ENCODE measurements at regions not wholly inside any gene's neighbourhood (a gene's known extent, or its start where the extent isn't known, plus 50 kb on each side); places are given as distances from the start of the nearest gene placed in this dataset.

DNA sequence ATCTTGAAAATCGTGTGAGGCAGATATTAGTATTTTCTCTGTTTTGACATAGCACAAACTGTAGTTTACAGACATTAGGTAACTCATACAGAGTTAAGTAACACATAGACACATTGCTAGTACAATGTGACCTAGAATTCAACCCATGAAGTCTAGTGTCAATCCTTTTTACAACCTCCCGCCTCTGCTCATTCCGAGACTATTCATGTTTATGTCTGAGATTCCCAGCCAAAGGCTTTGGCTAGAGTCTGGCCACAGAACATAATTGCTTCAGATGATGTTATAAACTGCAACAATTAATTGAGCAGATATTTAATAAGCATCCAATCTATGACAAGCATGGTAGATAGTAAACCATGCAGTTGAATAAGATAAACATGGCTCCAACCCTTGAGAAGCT, 841.0 kb downstream of the STIM2 start:
- Histone ChIP-seq H3K4me3 (ENCODE audit: low read depth in 1 of 3, low read length in 3 of 3) (no peak overlapping the region), H3K27me3 (ENCODE audit: control insufficient read depth in 3 of 3, insufficient read depth in 3 of 3, low read length in 3 of 3) (no peaks in the 10 kb centered on the region), H3K4me1 (ENCODE audit: control insufficient read depth in 3 of 3, insufficient read depth in 2 of 3, low read depth in 1 of 3, low read length in 2 of 3) (no peaks in the 10 kb centered on the region), H3K9me3 (ENCODE audit: control insufficient read depth in 2 of 2, insufficient read depth in 1 of 2, low read depth in 1 of 2, low read length in 1 of 2) (peaks cover 0 to 1% of the 10 kb centered on the region in 2 donors), H3K36me3 (ENCODE audit: control insufficient read depth in 3 of 3, insufficient read depth in 2 of 3, low read depth in 1 of 3, low read length in 3 of 3) (no peaks in the 10 kb centered on the region), H3K27ac (ENCODE audit: low read depth in 1 of 3, low read length in 2 of 3) (no peak overlapping the region)
- DNase-seq (no peak), FAIRE-seq (no peak)
- WGBS, 3 donors, result 48 to 67% (median 59%) methylated on average over 3 of the region's 3 CpGs

DNA sequence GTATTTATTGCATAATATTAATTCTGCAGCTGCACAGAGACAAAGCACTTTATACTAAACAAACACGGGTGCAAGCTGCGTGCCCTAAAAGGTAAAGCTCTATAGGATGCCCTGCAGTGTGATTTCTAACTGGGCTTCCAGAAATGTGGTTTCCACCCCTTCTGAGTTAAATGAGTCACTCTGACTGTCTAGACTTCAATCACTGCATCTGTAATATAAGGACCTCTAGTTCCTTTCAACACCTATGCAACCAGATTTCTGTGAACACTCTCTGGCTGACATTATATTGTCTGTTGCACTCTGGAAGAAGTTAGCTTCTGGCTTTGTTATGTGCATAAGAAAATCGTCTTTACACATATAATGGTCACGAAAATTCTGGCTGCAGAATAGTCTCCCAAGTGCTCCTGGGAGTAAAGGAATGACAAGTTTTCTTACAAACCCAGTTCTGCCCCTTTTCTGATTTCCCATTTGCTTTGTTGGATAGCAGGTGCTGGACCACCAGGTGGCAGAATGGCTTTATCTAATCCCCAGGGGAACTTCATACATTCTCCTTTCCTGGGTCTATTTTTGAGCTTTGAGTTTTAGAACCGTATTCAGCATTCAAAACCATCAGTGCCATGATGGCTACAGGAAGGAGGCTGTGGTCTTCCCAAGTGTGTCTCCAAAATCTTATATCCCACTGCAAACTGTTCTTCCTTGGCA, 842.2 kb downstream of the STIM2 start:
- 19 to 43% (median 20%) methylated on average over 5 of the region's 5 CpGs for WGBS, 3 donors
- Histone ChIP-seq H3K36me3 (ENCODE audit: control insufficient read depth in 3 of 3, insufficient read depth in 2 of 3, low read depth in 1 of 3, low read length in 3 of 3) (no peaks in the 10 kb centered on the region), H3K9me3 (ENCODE audit: control insufficient read depth in 2 of 2, insufficient read depth in 1 of 2, low read depth in 1 of 2, low read length in 1 of 2) (peaks cover 0 to 1% of the 10 kb centered on the region in 2 donors), H3K27ac (ENCODE audit: low read depth in 1 of 3, low read length in 2 of 3) (no peak overlapping the region), H3K4me1 (ENCODE audit: control insufficient read depth in 3 of 3, insufficient read depth in 2 of 3, low read depth in 1 of 3, low read length in 2 of 3) (no peaks in the 10 kb centered on the region), H3K4me3 (ENCODE audit: low read depth in 1 of 3, low read length in 3 of 3) (no peak overlapping the region), H3K27me3 (ENCODE audit: control insufficient read depth in 3 of 3, insufficient read depth in 3 of 3, low read length in 3 of 3) (no peaks in the 10 kb centered on the region)
- FAIRE-seq (no peak), DNase-seq (no peak)

- Histone ChIP-seq H3K9me3 (ENCODE audit: control insufficient read depth in 2 of 2, insufficient read depth in 1 of 2, low read depth in 1 of 2, low read length in 1 of 2) (peaks cover 0 to 1% of the 10 kb centered on the region in 2 donors), H3K4me1 (ENCODE audit: control insufficient read depth in 3 of 3, insufficient read depth in 2 of 3, low read depth in 1 of 3, low read length in 2 of 3) (no peaks in the 10 kb centered on the region), H3K4me3 (ENCODE audit: low read depth in 1 of 3, low read length in 3 of 3) (no peak overlapping the region), H3K36me3 (ENCODE audit: control insufficient read depth in 3 of 3, insufficient read depth in 2 of 3, low read depth in 1 of 3, low read length in 3 of 3) (no peaks in the 10 kb centered on the region), H3K27ac (ENCODE audit: low read depth in 1 of 3, low read length in 2 of 3) (no peak overlapping the region), H3K27me3 (ENCODE audit: control insufficient read depth in 3 of 3, insufficient read depth in 3 of 3, low read length in 3 of 3) (no peaks in the 10 kb centered on the region)
- FAIRE-seq (no peak), DNase-seq (no peak)
- 68 to 81% (median 77%) methylated on average over 4 of the region's 4 CpGs for WGBS, 3 donors
Observed at GRCh38 chr4:27703771-27704170, 843.1 kb downstream of the STIM2 start.

GRCh38 chr4:27711041-27711440, 850.4 kb downstream of the STIM2 start:
- H3K27ac ChIP-seq (ENCODE audit: low read depth in 1 of 3, low read length in 2 of 3), result no peak overlapping the region
- no peaks in the 10 kb centered on the region for H3K36me3 ChIP-seq (ENCODE audit: control insufficient read depth in 3 of 3, insufficient read depth in 2 of 3, low read depth in 1 of 3, low read length in 3 of 3)
- H3K9me3 ChIP-seq (ENCODE audit: control insufficient read depth in 2 of 2, insufficient read depth in 1 of 2, low read depth in 1 of 2, low read length in 1 of 2), result no peaks in the 10 kb centered on the region
- WGBS, 3 donors, result 94% methylated on average over 3 of the region's 3 CpGs
- H3K27me3 ChIP-seq (ENCODE audit: control insufficient read depth in 3 of 3, insufficient read depth in 3 of 3, low read length in 3 of 3), result no peaks in the 10 kb centered on the region
- DNase-seq (no peak), FAIRE-seq (no peak)
- H3K4me3 ChIP-seq (ENCODE audit: low read depth in 1 of 3, low read length in 3 of 3), result no peak overlapping the region
- no peaks in the 10 kb centered on the region for H3K4me1 ChIP-seq (ENCODE audit: control insufficient read depth in 3 of 3, insufficient read depth in 2 of 3, low read depth in 1 of 3, low read length in 2 of 3)

DNA sequence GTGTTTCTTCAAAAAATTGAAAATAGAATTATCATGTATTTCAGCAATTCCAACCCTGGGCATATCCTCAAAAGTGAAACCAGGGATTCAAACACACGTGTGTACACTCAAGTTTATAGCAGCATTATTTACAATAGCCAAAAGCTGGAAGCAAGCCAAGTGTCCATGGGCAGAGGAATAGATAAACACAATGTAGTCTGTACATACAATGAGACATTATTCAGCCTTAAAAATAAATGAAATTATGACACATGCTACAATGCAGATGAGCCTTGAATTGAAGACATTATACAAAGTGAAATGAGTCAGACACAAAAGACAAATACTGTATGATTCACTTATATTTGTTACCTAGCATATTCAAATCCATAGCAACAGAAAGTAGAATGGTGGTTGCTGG, 853.4 kb downstream of the STIM2 start:
- H3K4me3 ChIP-seq (ENCODE audit: low read depth in 1 of 3, low read length in 3 of 3), result no peak overlapping the region
- H3K4me1 ChIP-seq (ENCODE audit: control insufficient read depth in 3 of 3, insufficient read depth in 2 of 3, low read depth in 1 of 3, low read length in 2 of 3), result no peaks in the 10 kb centered on the region
- no peaks in the 10 kb centered on the region for H3K27me3 ChIP-seq (ENCODE audit: control insufficient read depth in 3 of 3, insufficient read depth in 3 of 3, low read length in 3 of 3)
- H3K36me3 ChIP-seq (ENCODE audit: control insufficient read depth in 3 of 3, insufficient read depth in 2 of 3, low read depth in 1 of 3, low read length in 3 of 3), result no peaks in the 10 kb centered on the region
- 5 to 21% (median 11%) methylated on average over 1 of the region's 1 CpG for WGBS, 3 donors
- DNase-seq (peak in 1 of 2 donors; percentile 3), FAIRE-seq (no peak)
- H3K27ac ChIP-seq (ENCODE audit: low read depth in 1 of 3, low read length in 2 of 3), result no peak overlapping the region
- no peaks in the 10 kb centered on the region for H3K9me3 ChIP-seq (ENCODE audit: control insufficient read depth in 2 of 2, insufficient read depth in 1 of 2, low read depth in 1 of 2, low read length in 1 of 2)

DNA sequence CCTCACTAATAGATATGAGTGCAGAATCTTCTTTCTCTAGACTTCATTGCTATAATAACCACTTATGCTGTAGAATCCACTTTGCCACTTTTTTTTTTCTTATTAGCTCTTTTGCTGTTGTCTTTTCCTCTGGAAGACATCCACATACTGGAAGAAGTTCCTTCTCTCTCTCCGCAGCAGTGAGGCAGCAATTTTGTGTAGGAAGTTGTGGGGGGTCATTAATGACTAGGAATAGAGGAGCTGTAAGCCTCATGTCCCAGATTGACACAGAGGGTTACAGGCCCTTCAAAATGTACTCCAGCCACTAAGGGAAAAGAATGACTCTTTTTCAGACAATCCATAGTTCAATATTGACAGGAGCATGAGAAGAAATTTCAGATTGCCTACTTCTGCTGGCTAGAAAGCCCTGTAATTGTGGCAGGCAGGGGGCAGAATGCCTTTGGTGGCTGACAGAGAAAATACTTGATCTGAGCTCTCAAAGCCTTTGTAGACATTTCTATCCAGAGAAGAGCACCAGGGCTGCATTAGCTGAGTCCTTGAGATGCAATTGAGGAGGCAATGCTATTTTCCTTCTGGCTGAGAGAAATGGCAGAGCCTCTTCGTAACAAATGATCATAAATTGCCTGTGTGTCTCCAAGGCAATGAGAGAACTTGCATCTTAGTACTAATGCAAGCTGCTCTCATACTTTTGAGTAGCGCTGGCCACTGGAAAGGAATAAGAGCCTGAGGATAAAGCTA, 856.2 kb downstream of the STIM2 start:
- H3K27me3 ChIP-seq (ENCODE audit: control insufficient read depth in 3 of 3, insufficient read depth in 3 of 3, low read length in 3 of 3), result no peaks in the 10 kb centered on the region
- no peaks in the 10 kb centered on the region for H3K4me1 ChIP-seq (ENCODE audit: control insufficient read depth in 3 of 3, insufficient read depth in 2 of 3, low read depth in 1 of 3, low read length in 2 of 3)
- H3K36me3 ChIP-seq (ENCODE audit: control insufficient read depth in 3 of 3, insufficient read depth in 2 of 3, low read depth in 1 of 3, low read length in 3 of 3), result no peaks in the 10 kb centered on the region
- H3K9me3 ChIP-seq (ENCODE audit: control insufficient read depth in 2 of 2, insufficient read depth in 1 of 2, low read depth in 1 of 2, low read length in 1 of 2), result peaks cover 0 to 3% of the 10 kb centered on the region in 2 donors
- no peak overlapping the region for H3K4me3 ChIP-seq (ENCODE audit: low read depth in 1 of 3, low read length in 3 of 3)
- no peak overlapping the region for H3K27ac ChIP-seq (ENCODE audit: low read depth in 1 of 3, low read length in 2 of 3)
- FAIRE-seq (no peak), DNase-seq (no peak)
- WGBS, 3 donors, result 60 to 79% (median 66%) methylated on average over 3 of the region's 3 CpGs

GRCh38 chr4:27717431-27717755, 856.8 kb downstream of the STIM2 start:
- Histone ChIP-seq H3K4me3 (ENCODE audit: low read depth in 1 of 3, low read length in 3 of 3) (no peak overlapping the region), H3K27me3 (ENCODE audit: control insufficient read depth in 3 of 3, insufficient read depth in 3 of 3, low read length in 3 of 3) (no peaks in the 10 kb centered on the region), H3K9me3 (ENCODE audit: control insufficient read depth in 2 of 2, insufficient read depth in 1 of 2, low read depth in 1 of 2, low read length in 1 of 2) (peaks cover 0 to 3% of the 10 kb centered on the region in 2 donors), H3K27ac (ENCODE audit: low read depth in 1 of 3, low read length in 2 of 3) (no peak overlapping the region), H3K36me3 (ENCODE audit: control insufficient read depth in 3 of 3, insufficient read depth in 2 of 3, low read depth in 1 of 3, low read length in 3 of 3) (no peaks in the 10 kb centered on the region), H3K4me1 (ENCODE audit: control insufficient read depth in 3 of 3, insufficient read depth in 2 of 3, low read depth in 1 of 3, low read length in 2 of 3) (no peaks in the 10 kb centered on the region)
- no peak for FAIRE-seq
- no peak for DNase-seq
- WGBS, 3 donors, result 56 to 82% (median 68%) methylated on average over 4 of the region's 4 CpGs

GRCh38 chr4:27720010-27720766, 859.5 kb downstream of the STIM2 start:
- FAIRE-seq (no peak), DNase-seq (no peak)
- WGBS, 3 donors, result 74 to 85% (median 80%) methylated on average over 4 of the region's 4 CpGs
- no peaks in the 10 kb centered on the region for H3K4me1 ChIP-seq (ENCODE audit: control insufficient read depth in 3 of 3, insufficient read depth in 2 of 3, low read depth in 1 of 3, low read length in 2 of 3)
- peaks cover 0 to 3% of the 10 kb centered on the region in 2 donors for H3K9me3 ChIP-seq (ENCODE audit: control insufficient read depth in 2 of 2, insufficient read depth in 1 of 2, low read depth in 1 of 2, low read length in 1 of 2)
- H3K27ac ChIP-seq (ENCODE audit: low read depth in 1 of 3, low read length in 2 of 3), result no peak overlapping the region
- no peak overlapping the region for H3K4me3 ChIP-seq (ENCODE audit: low read depth in 1 of 3, low read length in 3 of 3)
- no peaks in the 10 kb centered on the region for H3K27me3 ChIP-seq (ENCODE audit: control insufficient read depth in 3 of 3, insufficient read depth in 3 of 3, low read length in 3 of 3)
- no peaks in the 10 kb centered on the region for H3K36me3 ChIP-seq (ENCODE audit: control insufficient read depth in 3 of 3, insufficient read depth in 2 of 3, low read depth in 1 of 3, low read length in 3 of 3)
